ENCODE measurements at regions not wholly inside any gene's neighbourhood (a gene's known extent, or its start where the extent isn't known, plus 50 kb on each side); places are given as distances from the start of the nearest gene placed in this dataset.

DNA sequence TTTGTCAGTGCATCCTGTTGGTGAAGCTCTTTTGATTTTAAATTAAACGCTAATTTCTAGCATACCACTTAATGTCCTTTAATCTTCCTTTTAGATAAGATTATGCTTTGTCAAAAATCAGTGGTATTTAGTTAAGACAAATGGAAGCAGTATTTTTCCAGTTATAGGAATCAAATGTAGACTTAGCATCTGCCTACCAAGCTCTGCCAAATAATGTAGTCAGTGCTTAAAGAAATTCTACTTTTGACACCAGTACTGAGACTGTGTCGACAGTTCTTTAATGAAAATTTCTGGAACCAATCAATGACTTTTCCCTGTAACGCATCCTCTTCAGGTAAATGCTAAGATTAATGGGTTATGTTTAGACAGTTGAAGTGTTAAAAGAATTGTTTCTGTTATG lies 803.3 kb upstream of the FAM98A start:
- POLR2A ChIA-PET, result no interaction called here
- Histone ChIP-seq H2AFZ (ENCODE audit: low read length) (no peak overlapping the region), H3K9me2 (ENCODE audit: insufficient read depth, low read length) (no peaks in the 10 kb centered on the region), H3K4me2 (ENCODE audit: low read length) (no peak overlapping the region), H4K20me1 (ENCODE audit: insufficient read depth, low read length) (no peaks in the 10 kb centered on the region), H3K36me3 (ENCODE audit: insufficient read depth, low read length) (no peaks in the 10 kb centered on the region), H3K4me1 (ENCODE audit: insufficient read depth, low read length, poor library complexity, severe bottlenecking) (no peaks in the 10 kb centered on the region), H3K79me2 (ENCODE audit: insufficient read depth, low read depth, low read length) (no peaks in the 10 kb centered on the region), H3K27ac (ENCODE audit: low read depth, low read length, poor library complexity, severe bottlenecking) (no peak overlapping the region), H3K4me3 (ENCODE audit: low read depth, low read length, poor library complexity, severe bottlenecking) (no peak overlapping the region), H3K9me3 (ENCODE audit: low read length) (no peaks in the 10 kb centered on the region)
- intact Hi-C loops (cut with micrococcal nuclease; ENCODE audit: unreplicated experiment), result no loop called here
- DNase-seq (ENCODE audit: low spot score), result no peak
- CTCF ChIA-PET (ENCODE audit: unreplicated experiment), result no interaction called here
- no peak for TF ChIP-seq EZH2phosphoT487 (IDR thresholded peaks at IDR 0.05; ENCODE audit: borderline replicate concordance, low read depth, low read length)
- TF ChIP-seq, protein P1, sequence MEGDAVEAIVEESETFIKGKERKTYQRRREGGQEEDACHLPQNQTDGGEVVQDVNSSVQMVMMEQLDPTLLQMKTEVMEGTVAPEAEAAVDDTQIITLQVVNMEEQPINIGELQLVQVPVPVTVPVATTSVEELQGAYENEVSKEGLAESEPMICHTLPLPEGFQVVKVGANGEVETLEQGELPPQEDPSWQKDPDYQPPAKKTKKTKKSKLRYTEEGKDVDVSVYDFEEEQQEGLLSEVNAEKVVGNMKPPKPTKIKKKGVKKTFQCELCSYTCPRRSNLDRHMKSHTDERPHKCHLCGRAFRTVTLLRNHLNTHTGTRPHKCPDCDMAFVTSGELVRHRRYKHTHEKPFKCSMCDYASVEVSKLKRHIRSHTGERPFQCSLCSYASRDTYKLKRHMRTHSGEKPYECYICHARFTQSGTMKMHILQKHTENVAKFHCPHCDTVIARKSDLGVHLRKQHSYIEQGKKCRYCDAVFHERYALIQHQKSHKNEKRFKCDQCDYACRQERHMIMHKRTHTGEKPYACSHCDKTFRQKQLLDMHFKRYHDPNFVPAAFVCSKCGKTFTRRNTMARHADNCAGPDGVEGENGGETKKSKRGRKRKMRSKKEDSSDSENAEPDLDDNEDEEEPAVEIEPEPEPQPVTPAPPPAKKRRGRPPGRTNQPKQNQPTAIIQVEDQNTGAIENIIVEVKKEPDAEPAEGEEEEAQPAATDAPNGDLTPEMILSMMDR (conservative IDR thresholded peaks at IDR 0.05; ENCODE audit: low read length), result no peak
- BruUV-seq (replicated peaks), result no TSS peak

DNA sequence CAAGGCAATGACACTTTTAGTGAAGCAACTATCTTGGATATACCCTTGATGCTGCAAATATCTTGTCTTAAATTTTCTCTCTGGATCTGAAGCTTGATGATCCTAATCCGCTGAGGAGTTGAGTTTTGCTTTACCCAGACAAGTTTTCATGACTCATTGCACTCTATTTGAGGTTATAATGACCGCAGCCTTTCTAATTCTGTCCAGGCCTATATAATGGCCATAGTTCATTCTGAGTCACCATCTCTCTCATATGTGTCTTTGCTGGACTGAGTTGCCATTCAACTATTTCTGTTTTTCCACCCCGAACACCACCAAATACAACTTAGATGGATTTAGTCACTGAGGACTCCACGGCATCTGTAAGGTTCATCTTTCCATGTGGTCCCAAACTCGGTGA lies 802.1 kb upstream of the FAM98A start:
- BruUV-seq (replicated peaks), result no TSS peak
- TF ChIP-seq EZH2phosphoT487 (IDR thresholded peaks at IDR 0.05; ENCODE audit: borderline replicate concordance, low read depth, low read length), result no peak
- TF ChIP-seq, protein P1 (conservative IDR thresholded peaks at IDR 0.05; ENCODE audit: low read length), result no peak
- no peaks in the 10 kb centered on the region for H3K9me3 ChIP-seq (ENCODE audit: low read length)
- no peak overlapping the region for H3K27ac ChIP-seq (ENCODE audit: low read depth, low read length, poor library complexity, severe bottlenecking)
- no peak overlapping the region for H3K4me3 ChIP-seq (ENCODE audit: low read depth, low read length, poor library complexity, severe bottlenecking)
- H3K36me3 ChIP-seq (ENCODE audit: insufficient read depth, low read length), result no peaks in the 10 kb centered on the region
- no peak overlapping the region for H3K4me2 ChIP-seq (ENCODE audit: low read length)
- ChIA-PET POLR2A (no interaction called here), CTCF (ENCODE audit: unreplicated experiment) (no interaction called here)
- intact Hi-C loops (cut with micrococcal nuclease; ENCODE audit: unreplicated experiment), result no loop called here
- H3K4me1 ChIP-seq (ENCODE audit: insufficient read depth, low read length, poor library complexity, severe bottlenecking), result no peaks in the 10 kb centered on the region
- no peaks in the 10 kb centered on the region for H3K9me2 ChIP-seq (ENCODE audit: insufficient read depth, low read length)
- H3K79me2 ChIP-seq (ENCODE audit: insufficient read depth, low read depth, low read length), result no peaks in the 10 kb centered on the region
- no peak overlapping the region for H2AFZ ChIP-seq (ENCODE audit: low read length)
- H4K20me1 ChIP-seq (ENCODE audit: insufficient read depth, low read length), result no peaks in the 10 kb centered on the region
- DNase-seq (ENCODE audit: low spot score), result no peak

DNA sequence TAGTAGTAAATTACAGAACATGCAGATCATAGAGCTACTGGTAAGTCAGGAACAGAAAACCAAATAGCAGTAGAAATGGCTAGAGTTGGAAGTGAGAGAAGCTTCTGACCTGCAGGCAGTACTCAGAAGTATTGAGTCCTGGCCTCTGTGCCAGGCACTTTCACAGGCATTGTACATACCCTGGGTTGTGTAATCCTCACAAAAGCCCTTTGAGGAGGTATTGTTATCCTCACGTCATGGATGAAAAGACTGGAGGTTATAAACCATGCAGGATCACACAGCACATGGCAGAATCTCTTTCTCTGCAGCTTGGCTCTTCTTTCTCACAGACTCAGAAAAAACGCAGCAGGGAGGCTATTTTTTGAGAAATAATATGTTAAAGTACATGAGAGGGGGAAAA lies 789.3 kb upstream of the FAM98A start:
- H3K36me3 ChIP-seq (ENCODE audit: insufficient read depth, low read length), result no peaks in the 10 kb centered on the region
- H2AFZ ChIP-seq (ENCODE audit: low read length), result no peak overlapping the region
- POLR2A ChIA-PET, result no interaction called here
- no peak overlapping the region for H3K4me2 ChIP-seq (ENCODE audit: low read length)
- BruUV-seq (replicated peaks), result no TSS peak
- TF ChIP-seq, protein P1 (conservative IDR thresholded peaks at IDR 0.05; ENCODE audit: low read length), result no peak
- TF ChIP-seq EZH2phosphoT487 (IDR thresholded peaks at IDR 0.05; ENCODE audit: borderline replicate concordance, low read depth, low read length), result no peak
- no peaks in the 10 kb centered on the region for H3K79me2 ChIP-seq (ENCODE audit: insufficient read depth, low read depth, low read length)
- no peaks in the 10 kb centered on the region for H3K4me1 ChIP-seq (ENCODE audit: insufficient read depth, low read length, poor library complexity, severe bottlenecking)
- H4K20me1 ChIP-seq (ENCODE audit: insufficient read depth, low read length), result no peaks in the 10 kb centered on the region
- intact Hi-C loops (cut with micrococcal nuclease; ENCODE audit: unreplicated experiment), result no loop called here
- no peaks in the 10 kb centered on the region for H3K9me2 ChIP-seq (ENCODE audit: insufficient read depth, low read length)
- CTCF ChIA-PET (ENCODE audit: unreplicated experiment), result no interaction called here
- H3K9me3 ChIP-seq (ENCODE audit: low read length), result no peaks in the 10 kb centered on the region
- no peak overlapping the region for H3K4me3 ChIP-seq (ENCODE audit: low read depth, low read length, poor library complexity, severe bottlenecking)
- no peak overlapping the region for H3K27ac ChIP-seq (ENCODE audit: low read depth, low read length, poor library complexity, severe bottlenecking)
- DNase-seq (ENCODE audit: low spot score), result no peak

All from OCI-LY7 (cell line).